ENCODE measurements at regions not wholly inside any gene's neighbourhood (a gene's known extent, or its start where the extent isn't known, plus 50 kb on each side); places are given as distances from the start of the nearest gene placed in this dataset.

DNA sequence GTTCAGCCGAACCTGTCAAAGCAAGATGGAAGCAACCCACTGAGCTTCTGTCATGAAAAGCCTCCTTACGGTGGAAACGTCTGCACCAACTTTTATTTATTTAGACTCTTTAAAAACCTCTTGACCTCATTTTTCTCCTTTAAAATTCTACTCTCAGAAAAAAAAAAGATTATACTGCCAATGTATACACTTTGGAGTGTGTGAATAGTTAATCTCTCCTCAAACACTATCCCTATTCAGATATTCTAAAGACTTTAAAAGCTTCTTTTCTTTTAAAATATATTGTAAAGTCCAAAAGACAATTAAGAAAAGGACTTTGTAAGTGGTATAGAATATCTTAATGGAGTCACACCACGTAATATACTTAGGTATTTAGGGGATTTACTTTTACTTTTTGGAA is 335.2 kb upstream of the SEMA3D start:
- no peaks in the 10 kb centered on the region for H3K27me3 Mint-ChIP-seq
- H3K36me3 Mint-ChIP-seq = no peaks in the 10 kb centered on the region
- no peaks in the 10 kb centered on the region for H3K9me3 Mint-ChIP-seq
- peak overlapping the region in 1 of 6 donors; percentile 18 for H3K27ac Mint-ChIP-seq
- no peak overlapping the region for H3K4me3 Mint-ChIP-seq
- ATAC-seq (ENCODE audit: low read depth in 2 of 2) = no peak
- DNase-seq = no peak
- H3K4me1 Mint-ChIP-seq = no peaks in the 10 kb centered on the region

DNA sequence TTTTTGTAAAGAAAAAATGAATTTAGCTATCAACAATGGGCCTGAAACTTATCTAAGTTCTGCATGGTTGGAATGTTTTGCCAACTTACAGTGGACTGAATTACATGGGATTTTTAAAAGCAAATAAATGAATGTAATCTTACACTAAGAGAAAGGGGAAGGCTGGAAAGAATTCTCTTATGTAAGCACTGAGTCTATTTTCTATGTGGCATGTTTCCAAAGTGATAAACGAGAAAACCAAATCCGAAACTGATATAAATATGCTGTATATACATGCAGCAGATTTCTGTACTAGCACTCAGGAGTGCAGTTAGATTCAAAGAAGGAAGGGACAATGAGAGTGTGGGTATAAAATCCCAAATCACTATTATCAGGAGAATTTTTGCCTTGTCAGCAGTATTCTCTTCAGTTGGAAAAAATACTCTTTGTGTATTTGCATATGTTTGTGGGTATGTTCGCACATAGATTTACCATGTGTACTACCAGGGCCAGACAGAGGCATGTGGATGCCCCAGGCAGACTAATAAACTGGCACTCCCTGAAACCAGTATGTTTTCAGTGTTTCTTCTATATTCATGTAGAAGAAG is 334.3 kb upstream of the SEMA3D start:
- no peak overlapping the region for H3K27ac Mint-ChIP-seq
- no peaks in the 10 kb centered on the region for H3K36me3 Mint-ChIP-seq
- H3K4me3 Mint-ChIP-seq = no peak overlapping the region
- H3K4me1 Mint-ChIP-seq = no peaks in the 10 kb centered on the region
- ATAC-seq (ENCODE audit: low read depth in 2 of 2) = no peak
- H3K9me3 Mint-ChIP-seq = no peaks in the 10 kb centered on the region
- no peak for DNase-seq
- peaks cover 0 to 3% (median 0%) of the 10 kb centered on the region in 3 donors for H3K27me3 Mint-ChIP-seq

DNA sequence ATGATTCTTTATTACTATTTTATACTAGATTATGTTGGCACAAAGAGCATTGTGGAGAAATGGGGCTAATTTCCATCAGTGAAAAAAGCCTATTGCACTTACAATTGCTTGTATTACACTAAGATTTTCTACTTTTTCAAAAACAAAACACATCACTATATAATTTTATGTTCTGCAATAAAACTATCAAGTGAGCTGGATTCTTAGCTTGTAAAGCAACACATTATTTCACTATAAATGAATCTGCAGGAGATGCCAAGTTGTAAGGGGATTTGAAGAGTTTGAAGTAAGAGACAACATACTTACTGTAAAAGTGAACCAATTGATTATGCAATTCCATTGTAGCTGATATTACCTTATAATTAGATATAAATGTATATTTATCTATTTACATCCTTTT is 333.3 kb upstream of the SEMA3D start:
- Mint-ChIP-seq H3K36me3 (no peaks in the 10 kb centered on the region), H3K27me3 (peaks cover 0 to 4% (median 0%) of the 10 kb centered on the region in 3 donors), H3K9me3 (no peaks in the 10 kb centered on the region), H3K27ac (no peak overlapping the region), H3K4me1 (no peaks in the 10 kb centered on the region), H3K4me3 (no peak overlapping the region)
- no peak for ATAC-seq (ENCODE audit: low read depth in 2 of 2)
- no peak for DNase-seq

DNA sequence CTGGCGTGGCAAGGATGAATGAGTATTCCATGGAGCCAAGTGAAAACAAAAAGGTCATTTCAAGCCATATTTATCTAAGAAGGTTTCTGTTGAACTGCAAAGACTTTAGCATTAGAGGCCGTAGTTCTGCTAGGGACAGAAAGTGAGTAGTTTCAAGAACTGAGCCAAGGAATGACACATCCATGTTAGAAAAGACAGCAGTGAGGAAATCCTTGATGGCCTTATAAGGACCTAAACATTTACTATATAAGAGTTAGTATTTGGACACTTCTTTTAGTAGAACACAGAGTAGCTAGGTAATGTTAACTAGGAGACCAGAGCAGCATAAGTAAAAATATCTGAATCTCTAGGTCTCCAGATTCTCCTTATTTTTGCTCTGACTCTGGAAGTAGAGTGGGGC is 329.8 kb upstream of the SEMA3D start:
- Mint-ChIP-seq H3K4me1 (no peaks in the 10 kb centered on the region), H3K27me3 (peaks cover 4 to 8% (median 5%) of the 10 kb centered on the region in 3 donors), H3K9me3 (no peaks in the 10 kb centered on the region), H3K36me3 (no peaks in the 10 kb centered on the region), H3K27ac (peak overlapping the region in 1 of 6 donors; percentile 1), H3K4me3 (no peak overlapping the region)
- DNase-seq = no peak
- no peak for ATAC-seq (ENCODE audit: low read depth in 2 of 2)

DNA sequence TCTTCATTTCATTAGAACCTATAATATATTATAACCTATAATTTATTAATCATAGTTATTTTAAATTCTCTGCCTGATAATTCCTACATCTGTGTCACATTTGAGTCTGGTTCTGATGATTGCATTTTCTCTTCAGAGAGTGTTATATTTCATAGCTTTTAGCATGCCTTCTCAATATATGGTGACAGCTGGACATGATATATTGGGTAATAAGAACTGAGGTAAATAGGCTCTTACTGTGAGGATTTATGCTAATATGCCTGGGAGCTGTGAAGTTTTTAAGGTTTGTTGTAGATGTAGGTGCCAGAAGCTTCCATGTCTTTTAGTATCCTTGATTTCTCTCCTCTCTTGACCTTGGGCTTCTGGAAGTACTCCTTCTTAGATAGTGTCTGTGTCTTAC is 325.9 kb upstream of the SEMA3D start:
- no peak overlapping the region for H3K27ac Mint-ChIP-seq
- H3K4me1 Mint-ChIP-seq = no peaks in the 10 kb centered on the region
- H3K9me3 Mint-ChIP-seq = no peaks in the 10 kb centered on the region
- H3K36me3 Mint-ChIP-seq = no peaks in the 10 kb centered on the region
- no peak for DNase-seq
- ATAC-seq (ENCODE audit: low read depth in 2 of 2) = no peak
- peaks cover 4 to 8% (median 5%) of the 10 kb centered on the region in 3 donors for H3K27me3 Mint-ChIP-seq
- H3K4me3 Mint-ChIP-seq = no peak overlapping the region

DNA sequence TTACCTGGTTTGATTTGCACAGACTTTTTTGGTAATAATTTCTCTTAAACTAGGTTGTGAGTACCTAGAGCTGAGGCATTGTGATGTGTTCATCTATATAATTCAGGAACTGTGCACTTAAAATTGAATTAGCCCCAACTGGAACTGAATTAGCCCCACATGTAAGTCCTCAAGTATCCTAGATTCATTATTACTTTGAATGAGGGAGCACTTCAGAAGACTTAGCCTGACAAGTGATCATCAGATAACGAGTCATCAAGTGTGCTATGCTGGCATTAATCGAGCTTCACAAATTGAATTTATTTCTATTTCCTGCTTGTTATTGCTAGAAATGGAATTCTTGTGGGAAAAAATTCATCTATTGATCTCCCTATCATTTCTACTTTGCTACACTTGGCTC is 323.4 kb upstream of the SEMA3D start:
- H3K4me3 Mint-ChIP-seq = no peak overlapping the region
- H3K27ac Mint-ChIP-seq = no peak overlapping the region
- peaks cover 0 to 8% (median 5%) of the 10 kb centered on the region in 3 donors for H3K27me3 Mint-ChIP-seq
- H3K9me3 Mint-ChIP-seq = no peaks in the 10 kb centered on the region
- no peak for DNase-seq
- ATAC-seq (ENCODE audit: low read depth in 2 of 2) = no peak
- H3K4me1 Mint-ChIP-seq = no peaks in the 10 kb centered on the region
- H3K36me3 Mint-ChIP-seq = no peaks in the 10 kb centered on the region

DNA sequence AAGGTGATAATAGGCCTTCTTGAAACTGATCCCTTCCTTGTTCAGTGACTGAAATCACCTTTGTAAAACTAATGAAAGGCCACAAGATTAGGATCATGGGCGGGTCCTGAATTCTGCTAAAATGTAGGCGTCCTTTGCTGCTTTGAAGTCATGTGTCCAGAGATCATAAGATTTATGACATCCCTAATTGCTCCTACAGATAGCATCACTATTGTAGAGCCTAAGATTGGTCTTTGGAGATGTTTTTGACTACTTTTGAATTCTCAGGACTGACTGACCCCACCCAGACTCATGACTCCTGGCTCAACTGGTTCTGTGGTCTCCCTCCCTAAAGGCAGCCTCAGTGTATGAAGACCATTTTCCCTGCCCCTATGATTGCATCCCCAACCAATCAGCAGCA is 322.6 kb upstream of the SEMA3D start:
- Mint-ChIP-seq H3K36me3 (no peaks in the 10 kb centered on the region), H3K4me1 (no peaks in the 10 kb centered on the region), H3K27ac (no peak overlapping the region), H3K27me3 (peaks cover 0 to 5% (median 2%) of the 10 kb centered on the region in 3 donors), H3K4me3 (no peak overlapping the region), H3K9me3 (no peaks in the 10 kb centered on the region)
- ATAC-seq (ENCODE audit: low read depth in 2 of 2) (no peak), DNase-seq (no peak)

DNA sequence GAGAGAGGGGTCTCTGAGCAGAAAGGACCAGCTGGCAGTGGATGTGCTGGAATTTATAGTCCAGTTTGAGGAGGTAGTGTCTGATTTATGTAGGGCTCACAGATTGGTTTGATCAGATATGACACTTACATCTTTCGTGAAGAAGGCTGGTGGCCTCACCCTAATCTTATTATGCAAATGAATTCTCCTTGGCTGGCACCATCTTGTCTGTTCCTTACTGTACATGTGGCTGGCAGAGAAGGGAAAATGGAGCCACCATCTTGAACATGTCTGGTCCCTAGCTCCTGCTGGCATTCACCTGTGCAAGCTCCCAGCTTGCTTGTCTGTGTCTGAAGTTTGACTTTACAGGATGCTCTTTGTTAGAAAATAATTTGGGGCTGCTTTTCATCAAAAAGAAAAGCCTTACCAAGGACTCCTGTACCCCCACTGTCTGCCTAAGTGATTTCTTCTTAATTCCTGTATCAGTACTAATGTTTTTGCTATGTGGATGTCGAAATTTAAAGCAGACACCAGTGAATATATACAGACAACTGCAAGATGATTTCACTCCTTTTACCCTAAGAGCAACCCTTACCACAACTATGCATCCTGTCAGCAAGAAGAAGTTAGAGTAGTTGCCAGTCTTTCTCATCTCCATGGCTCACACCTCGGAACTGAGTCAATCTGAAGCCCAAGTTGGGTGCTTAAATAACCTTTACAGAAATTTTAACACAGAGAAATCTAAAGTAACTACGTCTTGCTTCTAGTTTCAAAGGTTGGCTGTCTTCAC is 322.0 kb upstream of the SEMA3D start:
- Mint-ChIP-seq H3K27me3 (peaks cover 0 to 4% (median 0%) of the 10 kb centered on the region in 3 donors), H3K36me3 (no peaks in the 10 kb centered on the region), H3K9me3 (peaks cover 0 to 4% (median 0%) of the 10 kb centered on the region in 7 donors), H3K4me3 (no peak overlapping the region), H3K27ac (no peak overlapping the region), H3K4me1 (no peaks in the 10 kb centered on the region)
- no peak for ATAC-seq (ENCODE audit: low read depth in 2 of 2)
- no peak for DNase-seq

DNA sequence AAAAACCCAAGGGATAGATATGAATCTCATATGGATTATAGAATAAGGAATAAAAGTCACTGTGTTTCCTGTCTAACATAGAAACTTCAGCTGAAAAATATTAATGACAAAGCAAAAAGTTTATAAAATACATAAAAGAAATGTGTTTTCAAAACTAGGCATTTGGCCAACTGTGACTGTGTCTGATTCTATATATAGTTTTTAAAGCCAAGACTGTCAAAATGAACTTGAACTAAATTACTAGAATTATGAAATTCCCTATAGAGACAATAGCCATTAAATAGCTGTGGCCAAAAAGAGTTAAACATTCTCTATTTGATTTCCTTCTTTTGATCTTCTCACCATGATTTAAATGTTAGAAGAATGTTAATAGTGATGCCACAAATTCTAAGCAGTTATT is 311.2 kb upstream of the SEMA3D start:
- H3K27me3 Mint-ChIP-seq = peaks cover 0 to 5% (median 0%) of the 10 kb centered on the region in 3 donors
- H3K4me3 Mint-ChIP-seq = no peak overlapping the region
- ATAC-seq (ENCODE audit: low read depth in 2 of 2) (no peak), DNase-seq (no peak)
- no peak overlapping the region for H3K27ac Mint-ChIP-seq
- H3K4me1 Mint-ChIP-seq = no peaks in the 10 kb centered on the region
- H3K36me3 Mint-ChIP-seq = no peaks in the 10 kb centered on the region
- peaks cover 0 to 15% (median 3%) of the 10 kb centered on the region in 7 donors for H3K9me3 Mint-ChIP-seq

DNA sequence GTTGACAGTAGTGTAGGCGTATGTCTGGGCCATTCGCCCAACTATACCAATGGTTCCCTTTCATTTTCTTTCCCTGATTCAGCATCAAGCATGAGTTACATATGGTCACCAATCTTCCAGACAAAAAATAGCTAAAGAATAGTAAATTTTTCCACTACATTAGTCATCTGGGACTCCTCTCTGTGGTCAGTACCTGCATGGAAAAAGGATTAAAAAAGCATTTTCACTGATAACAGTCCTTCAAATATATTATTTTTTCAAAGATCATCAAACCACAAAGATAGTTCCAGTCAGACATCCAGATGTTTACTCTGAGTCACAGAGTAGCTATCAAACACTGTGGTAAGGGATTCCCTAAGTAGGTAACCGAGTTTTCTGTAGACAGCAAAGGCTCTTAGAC is 302.6 kb upstream of the SEMA3D start:
- Mint-ChIP-seq H3K36me3 (no peaks in the 10 kb centered on the region), H3K9me3 (no peaks in the 10 kb centered on the region), H3K4me3 (no peak overlapping the region), H3K4me1 (no peaks in the 10 kb centered on the region), H3K27ac (no peak overlapping the region), H3K27me3 (peaks cover 0 to 3% (median 0%) of the 10 kb centered on the region in 3 donors)
- no peak for DNase-seq
- no peak for ATAC-seq (ENCODE audit: low read depth in 2 of 2)

DNA sequence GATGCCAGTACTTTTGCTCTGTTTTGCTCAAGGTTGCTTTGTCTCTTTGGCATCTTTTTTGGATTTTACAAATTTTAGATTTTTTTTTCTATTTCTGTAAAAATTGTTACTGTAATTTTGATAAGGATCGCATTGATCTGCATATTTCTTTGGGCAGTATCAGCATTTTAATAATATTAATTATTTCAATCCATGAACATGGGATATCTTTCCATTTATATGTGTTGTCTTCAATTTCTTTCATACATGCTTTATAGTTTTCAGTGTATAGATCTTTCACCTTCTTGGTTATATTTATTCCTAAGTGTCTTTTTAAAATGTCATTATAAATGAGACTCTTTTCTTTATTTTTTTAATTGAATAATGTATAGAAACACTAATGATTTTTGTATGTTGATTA is 301.6 kb upstream of the SEMA3D start:
- no peaks in the 10 kb centered on the region for H3K4me1 Mint-ChIP-seq
- H3K27me3 Mint-ChIP-seq = no peaks in the 10 kb centered on the region
- no peak for DNase-seq
- H3K27ac Mint-ChIP-seq = no peak overlapping the region
- no peaks in the 10 kb centered on the region for H3K9me3 Mint-ChIP-seq
- H3K4me3 Mint-ChIP-seq = no peak overlapping the region
- no peak for ATAC-seq (ENCODE audit: low read depth in 2 of 2)
- no peaks in the 10 kb centered on the region for H3K36me3 Mint-ChIP-seq

DNA sequence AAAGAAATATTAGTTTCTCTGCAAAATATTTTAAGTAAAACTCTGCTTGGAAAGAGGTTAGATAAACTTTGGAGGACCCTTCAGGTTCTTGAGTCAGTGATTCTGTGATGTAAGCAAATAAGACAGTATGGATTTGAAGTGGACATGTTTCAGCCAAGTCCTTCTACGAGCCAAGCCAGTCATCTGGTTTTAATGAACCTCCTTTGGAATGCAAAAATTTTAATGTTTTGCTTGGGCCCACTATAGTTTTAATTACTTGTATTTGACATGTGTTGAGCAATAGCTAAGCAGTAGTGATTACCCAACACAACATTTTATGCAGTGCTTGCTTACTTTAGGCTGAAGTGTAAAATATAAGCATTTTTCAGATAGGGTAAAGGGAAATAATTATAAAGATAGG is 296.3 kb upstream of the SEMA3D start:
- no peaks in the 10 kb centered on the region for H3K9me3 Mint-ChIP-seq
- H3K36me3 Mint-ChIP-seq = no peaks in the 10 kb centered on the region
- H3K4me3 Mint-ChIP-seq = no peak overlapping the region
- no peak for DNase-seq
- ATAC-seq (ENCODE audit: low read depth in 2 of 2) = no peak
- H3K4me1 Mint-ChIP-seq = no peaks in the 10 kb centered on the region
- H3K27me3 Mint-ChIP-seq = no peaks in the 10 kb centered on the region
- no peak overlapping the region for H3K27ac Mint-ChIP-seq

DNA sequence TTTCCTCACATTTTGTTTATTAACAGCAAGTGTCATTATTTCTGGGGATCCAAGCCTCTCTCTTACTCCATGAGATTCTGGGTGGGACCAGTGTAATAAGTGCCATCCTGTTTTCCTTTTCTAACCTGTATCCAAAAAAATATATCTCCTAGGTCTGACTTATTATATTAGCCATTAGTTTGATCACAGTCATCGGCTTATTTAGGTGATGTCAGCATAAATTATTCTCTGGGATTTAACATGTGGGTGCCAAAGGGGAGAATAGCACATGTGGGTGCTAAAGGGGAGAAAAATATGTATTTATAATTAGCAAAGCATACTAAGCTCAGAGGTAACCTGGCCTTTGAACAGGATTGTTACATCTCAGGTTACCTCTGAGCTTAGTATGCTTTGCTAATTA is 293.8 kb upstream of the SEMA3D start:
- H3K27ac Mint-ChIP-seq = no peak overlapping the region
- H3K4me3 Mint-ChIP-seq = no peak overlapping the region
- H3K27me3 Mint-ChIP-seq = no peaks in the 10 kb centered on the region
- H3K4me1 Mint-ChIP-seq = no peaks in the 10 kb centered on the region
- no peaks in the 10 kb centered on the region for H3K9me3 Mint-ChIP-seq
- DNase-seq (no peak), ATAC-seq (ENCODE audit: low read depth in 2 of 2) (no peak)
- H3K36me3 Mint-ChIP-seq = no peaks in the 10 kb centered on the region

DNA sequence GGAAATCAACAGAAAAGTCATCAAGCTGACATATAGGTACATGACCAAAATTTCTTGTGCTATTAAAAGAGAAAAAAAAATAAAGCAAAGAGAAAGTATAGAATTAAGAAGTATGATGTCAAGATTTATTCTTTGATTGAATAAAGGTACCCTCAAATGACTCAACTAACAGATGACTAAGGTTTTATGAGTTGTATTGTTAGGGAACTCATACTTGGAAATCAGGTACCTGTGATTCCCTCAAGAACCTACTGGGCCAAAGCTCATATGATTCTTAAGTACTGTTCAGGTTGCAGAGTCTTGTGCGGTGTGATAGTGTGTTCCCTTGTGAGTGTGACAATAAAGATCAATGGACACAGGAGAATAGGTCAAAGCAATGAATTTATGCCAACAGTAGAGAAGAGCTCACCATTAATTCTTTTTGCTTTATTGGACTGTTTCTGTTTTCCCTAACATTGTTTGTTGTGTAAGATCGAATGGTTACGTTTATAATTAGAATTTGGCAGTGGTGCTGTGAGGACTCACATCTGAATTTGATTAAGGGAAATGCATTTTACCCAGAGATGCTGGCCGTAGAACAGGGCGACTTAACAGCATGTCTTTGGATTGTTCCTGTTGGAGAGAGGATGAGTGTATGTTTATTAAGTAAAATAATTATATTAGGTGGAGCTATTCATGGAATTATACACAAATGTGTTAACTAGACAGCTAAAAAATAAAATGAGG is 293.2 kb upstream of the SEMA3D start:
- Mint-ChIP-seq H3K9me3 (no peaks in the 10 kb centered on the region), H3K27me3 (no peaks in the 10 kb centered on the region), H3K4me3 (no peak overlapping the region), H3K27ac (no peak overlapping the region), H3K4me1 (no peaks in the 10 kb centered on the region), H3K36me3 (no peaks in the 10 kb centered on the region)
- ATAC-seq (ENCODE audit: low read depth in 2 of 2) (no peak), DNase-seq (no peak)
